Aorta (tissue), 5 donors: ENCODE measurements at regions not wholly inside any gene's neighbourhood (a gene's known extent, or its start where the extent isn't known, plus 50 kb on each side); places are given as distances from the start of the nearest gene placed in this dataset.

Source experiments
- ATAC-seq: fragments of 200-7000 bp; cut with Tn5 transposase; one replicate; pipeline ENCODE4 v1.9.1; 2022; ENCODE audit warnings: moderate library complexity; ENCODE audit not compliant: low FRiP score
- DNase-seq, 2 donors: peaks; one replicate each; pipeline ENCODE4 v3.0.0-alpha.2; 2020
- H3K27ac ChIP-seq, 2 donors: one replicate each; pipeline ENCODE4 v1.5.1; 2013; ENCODE audit warnings: low read length in 2 of 2, mild to moderate bottlenecking in 2 of 2, moderate library complexity in 2 of 2, control low read depth in 1 of 2, inconsistent platforms in 1 of 2, low read depth in 1 of 2
- H3K27me3 ChIP-seq, 2 donors: one replicate each; pipeline ENCODE4 v1.6.1; 2013; ENCODE audit warnings: control low read depth in 1 of 2, low read length in 1 of 2, mild to moderate bottlenecking in 1 of 2, moderate library complexity in 1 of 2; ENCODE audit not compliant: insufficient read depth in 2 of 2, control insufficient read depth in 1 of 2
- H3K36me3 ChIP-seq, 2 donors: one replicate each; pipeline ENCODE4 v1.6.1; 2013; ENCODE audit warnings: control low read depth in 1 of 2, low read length in 1 of 2, mild to moderate bottlenecking in 1 of 2; ENCODE audit not compliant: insufficient read depth in 2 of 2, control insufficient read depth in 1 of 2
- H3K4me1 ChIP-seq, 2 donors: one replicate each; pipeline ENCODE4 v1.6.1; 2013; ENCODE audit warnings: low read length in 2 of 2, control low read depth in 1 of 2, mild to moderate bottlenecking in 1 of 2, moderate library complexity in 1 of 2; ENCODE audit not compliant: insufficient read depth in 2 of 2, control insufficient read depth in 1 of 2
- H3K4me3 ChIP-seq, 2 donors: one replicate each; pipeline ENCODE4 v1.5.1; 2013; ENCODE audit warnings: low read length in 2 of 2, control low read depth in 1 of 2, mild to moderate bottlenecking in 1 of 2
- H3K9me3 ChIP-seq: one replicate; pipeline ENCODE4 v1.6.1; 2013; ENCODE audit warnings: mild to moderate bottlenecking, low read length; ENCODE audit not compliant: control insufficient read depth
- WGBS, 2 donors: extraction: QIAGEN DNeasy Blood & Tissue Kit; methylation state at CpG; one replicate each; pipeline ENCODE4 v1.1.7; 2013; 5-methylcytosine and 5-hydroxymethylcytosine counted together
- intact Hi-C, 2 donors: fragments of 100-400 bp; cut with DNase I; formaldehyde crosslinking; loops; one replicate each; pipeline versions ENCODE4 v1.14.2 to v1.15.0; 2022
- donor health status: healthy with polysubstance abuse.
- donor health status: Bipolar disorder and iron deficiency.
- donor health status: DM: no; HTN: no; CAD: no.
- donor health status: DM: no; HTN: no; CAD: no.
- donor health status: DM: yes; HTN: yes; CAD: no.

- ATAC-seq (no peak), DNase-seq (peak in 1 of 2 donors; percentile 24)
- H3K4me3 ChIP-seq = no peak overlapping the region
- WGBS, 2 donors = 27 to 31% methylated on average over 16 of the region's 16 CpGs
- no peaks in the 10 kb centered on the region for H3K36me3 ChIP-seq
- no peaks in the 10 kb centered on the region for H3K27me3 ChIP-seq
- no peak overlapping the region for H3K27ac ChIP-seq
- H3K9me3 ChIP-seq = no peaks in the 10 kb centered on the region
- peaks cover 0 to 4% of the 10 kb centered on the region in 2 donors for H3K4me1 ChIP-seq
- intact Hi-C loops = no loop called here
Measured at GRCh38 chr20:57877131-57877824, 167.5 kb upstream of the PMEPA1 start.

GRCh38 chr20:57876163-57876562, 166.3 kb upstream of the PMEPA1 start:
- Histone ChIP-seq H3K9me3 (no peaks in the 10 kb centered on the region), H3K27ac (no peak overlapping the region), H3K36me3 (no peaks in the 10 kb centered on the region), H3K27me3 (no peaks in the 10 kb centered on the region), H3K4me1 (peaks cover 0 to 4% of the 10 kb centered on the region in 2 donors), H3K4me3 (no peak overlapping the region)
- intact Hi-C loops = no loop called here
- DNase-seq (peak in 1 of 2 donors; percentile 13), ATAC-seq (no peak)
- 97 to 100% methylated on average over 4 of the region's 4 CpGs for WGBS, 2 donors

GRCh38 chr20:57874141-57874540, 164.3 kb upstream of the PMEPA1 start:
- H3K4me1 ChIP-seq = no peaks in the 10 kb centered on the region
- peak in 1 of 2 donors; percentile 15 for DNase-seq
- no peak overlapping the region for H3K4me3 ChIP-seq
- no peak overlapping the region for H3K27ac ChIP-seq
- intact Hi-C loops = no loop called here
- no peaks in the 10 kb centered on the region for H3K36me3 ChIP-seq
- no peaks in the 10 kb centered on the region for H3K9me3 ChIP-seq
- H3K27me3 ChIP-seq = no peaks in the 10 kb centered on the region
- ATAC-seq = no peak
- 97 to 99% methylated on average over 7 of the region's 7 CpGs for WGBS, 2 donors

- H3K36me3 ChIP-seq = no peaks in the 10 kb centered on the region
- H3K27ac ChIP-seq = no peak overlapping the region
- no peak overlapping the region for H3K4me3 ChIP-seq
- intact Hi-C loops = no loop called here
- peak in 1 of 2 donors; percentile 30 for DNase-seq
- H3K27me3 ChIP-seq = no peaks in the 10 kb centered on the region
- H3K4me1 ChIP-seq = no peaks in the 10 kb centered on the region
- no peak for ATAC-seq
- no peaks in the 10 kb centered on the region for H3K9me3 ChIP-seq
- WGBS, 2 donors = 98 to 100% methylated on average over 4 of the region's 4 CpGs
Measured at GRCh38 chr20:57872816-57873409, 163.1 kb upstream of the PMEPA1 start.

GRCh38 chr20:57871237-57871632, 161.4 kb upstream of the PMEPA1 start:
- no peaks in the 10 kb centered on the region for H3K4me1 ChIP-seq
- H3K27me3 ChIP-seq = no peaks in the 10 kb centered on the region
- DNase-seq = peak in 1 of 2 donors; percentile 38
- no peaks in the 10 kb centered on the region for H3K36me3 ChIP-seq
- no peak for ATAC-seq
- no peak overlapping the region for H3K4me3 ChIP-seq
- intact Hi-C loops = no loop called here
- WGBS, 2 donors = 89 to 90% methylated on average over 12 of the region's 12 CpGs
- H3K9me3 ChIP-seq = no peaks in the 10 kb centered on the region
- no peak overlapping the region for H3K27ac ChIP-seq

- no peaks in the 10 kb centered on the region for H3K4me1 ChIP-seq
- H3K36me3 ChIP-seq = no peaks in the 10 kb centered on the region
- H3K27me3 ChIP-seq = no peaks in the 10 kb centered on the region
- ATAC-seq = no peak
- 71 to 86% methylated on average over 8 of the region's 8 CpGs for WGBS, 2 donors
- no peaks in the 10 kb centered on the region for H3K9me3 ChIP-seq
- H3K27ac ChIP-seq = no peak overlapping the region
- intact Hi-C loops = no loop called here
- DNase-seq = peak in 1 of 2 donors; percentile 20
- no peak overlapping the region for H3K4me3 ChIP-seq
Measured at GRCh38 chr20:57870597-57871236, 160.9 kb upstream of the PMEPA1 start.

GRCh38 chr20:57869951-57870315, 160.1 kb upstream of the PMEPA1 start:
- ATAC-seq (no peak), DNase-seq (peak in 1 of 2 donors; percentile 54)
- intact Hi-C loops = no loop called here
- Histone ChIP-seq H3K27me3 (no peaks in the 10 kb centered on the region), H3K4me1 (no peaks in the 10 kb centered on the region), H3K4me3 (no peak overlapping the region), H3K36me3 (no peaks in the 10 kb centered on the region), H3K9me3 (no peaks in the 10 kb centered on the region), H3K27ac (no peak overlapping the region)
- WGBS, 2 donors = 82 to 87% methylated on average over 9 of the region's 9 CpGs

- ATAC-seq (no peak), DNase-seq (peak in 1 of 2 donors; percentile 27)
- Histone ChIP-seq H3K9me3 (no peaks in the 10 kb centered on the region), H3K27ac (no peak overlapping the region), H3K27me3 (no peaks in the 10 kb centered on the region), H3K4me1 (no peaks in the 10 kb centered on the region), H3K36me3 (no peaks in the 10 kb centered on the region), H3K4me3 (no peak overlapping the region)
- intact Hi-C loops = no loop called here
- 82 to 85% methylated on average over 10 of the region's 10 CpGs for WGBS, 2 donors
Measured at GRCh38 chr20:57869291-57869950, 159.6 kb upstream of the PMEPA1 start.
